Panc1 (cell line): ENCODE measurements at regions not wholly inside any gene's neighbourhood (a gene's known extent, or its start where the extent isn't known, plus 50 kb on each side); places are given as distances from the start of the nearest gene placed in this dataset.

ENCODE experiments used
- ATAC-seq: fragments of 200-7000 bp; cut with Tn5 transposase; 2 replicates; pipeline ENCODE4 v1.9.1; 2020; ENCODE audit warnings: mild to moderate bottlenecking, moderate library complexity
- BruUV-seq: library from RNA; stranded (reverse); fragments of 400-500 nt; replicated peaks from 2 replicates; lab custom pipeline; 2021; lab: Mats Ljungman, UMichigan
- CTCF ChIA-PET: fragments of 300-600 bp; sonication (Branson Sonifier 250); formaldehyde crosslinking; loops from one replicate; lab custom pipeline; 2022; ENCODE audit warnings: antibody characterized with exemption; lab: Charles Lee
- POLR2A ChIA-PET: fragments of 300-600 bp; sonication (Branson Sonifier 250); formaldehyde crosslinking; loops from one replicate; lab custom pipeline; 2022; ENCODE audit warnings: antibody characterized with exemption; lab: Charles Lee
- DNase-seq: peaks from one replicate; pipeline ENCODE4 v3.0.0-alpha.2; 2010; ENCODE audit warnings: low read depth, low spot score
- H3K27ac ChIP-seq: 2 replicates; pipeline ENCODE4 v1.5.1; 2011; ENCODE audit warnings: mild to moderate bottlenecking, low read length, inconsistent platforms
- H3K27me3 ChIP-seq: fragments of 200-500 bp; sonication (Bioruptor generic); 2 replicates; pipeline ENCODE4 v1.6.0; 2014; ENCODE audit warnings: low read length, inconsistent platforms; ENCODE audit not compliant: control insufficient read depth, insufficient read depth
- H3K36me3 ChIP-seq: fragments of 200-500 bp; sonication (Bioruptor generic); 2 replicates; pipeline ENCODE4 v1.5.1; 2014; ENCODE audit warnings: inconsistent platforms, mild to moderate bottlenecking, low read length, moderate library complexity; ENCODE audit not compliant: control insufficient read depth, insufficient read depth
- H3K4me1 ChIP-seq: 2 replicates; pipeline ENCODE4 v1.5.1; 2011; ENCODE audit warnings: inconsistent platforms, mild to moderate bottlenecking, low read length, moderate library complexity; ENCODE audit not compliant: control insufficient read depth, insufficient read depth
- H3K4me3 ChIP-seq, 2 experiments: 2 replicates each; pipeline ENCODE4 v1.5.1; 2011 to 2012; ENCODE audit warnings: low read depth in 2 of 2, low read length in 2 of 2, mild to moderate bottlenecking in 2 of 2, inconsistent platforms in 1 of 2, moderate library complexity in 1 of 2
- H3K9me3 ChIP-seq: fragments of 200-500 bp; sonication (Bioruptor generic); 2 replicates; pipeline ENCODE4 v1.5.1; 2014; ENCODE audit warnings: low read depth, mild to moderate bottlenecking, inconsistent platforms, low read length, moderate library complexity; ENCODE audit not compliant: control insufficient read depth, insufficient read depth
- POLR2AphosphoS5 ChIP-seq: IDR thresholded peaks from 2 replicates; pipeline ENCODE4 v1.6.1; 2012; ENCODE audit warnings: mild to moderate bottlenecking, low read depth, low read length, moderate library complexity
- REST ChIP-seq, 2 experiments: IDR thresholded peaks; 2 replicates each; pipeline ENCODE4 v1.6.1; 2011 to 2012; ENCODE audit warnings: low read depth in 2 of 2, control low read depth in 1 of 2, low read length in 1 of 2, mild to moderate bottlenecking in 1 of 2, moderate library complexity in 1 of 2; ENCODE audit not compliant: insufficient read depth in 1 of 2
- SIN3A ChIP-seq: IDR thresholded peaks from 2 replicates; pipeline ENCODE4 v1.6.1; 2012; ENCODE audit warnings: low read depth, mild to moderate bottlenecking, low read length, moderate library complexity, borderline replicate concordance; ENCODE audit not compliant: insufficient read depth
- TCF7L2 ChIP-seq: IDR thresholded peaks from 2 replicates; pipeline ENCODE4 v1.6.1; 2011; ENCODE audit warnings: mild to moderate bottlenecking, low read depth, low read length, inconsistent platforms
- in situ Hi-C: cut with HindIII; loops from 2 replicates; pipeline ENCODE4 v1.10.0; 2016; ENCODE audit warnings: low sequenced_read_pairs, low pct_unique_long_range_greater_than_20kb
- intact Hi-C: fragments of 100-400 bp; cut with micrococcal nuclease; formaldehyde crosslinking; loops from one replicate; pipeline ENCODE4 v1.10.0; 2022; ENCODE audit not compliant: unreplicated experiment
- TF ChIP-seq, protein P1 (sequence below): fragments of 450-650 bp; IDR thresholded peaks from 2 replicates; pipeline ENCODE4 v1.5.1; 2017; ENCODE audit warnings: mild to moderate bottlenecking

DNA sequence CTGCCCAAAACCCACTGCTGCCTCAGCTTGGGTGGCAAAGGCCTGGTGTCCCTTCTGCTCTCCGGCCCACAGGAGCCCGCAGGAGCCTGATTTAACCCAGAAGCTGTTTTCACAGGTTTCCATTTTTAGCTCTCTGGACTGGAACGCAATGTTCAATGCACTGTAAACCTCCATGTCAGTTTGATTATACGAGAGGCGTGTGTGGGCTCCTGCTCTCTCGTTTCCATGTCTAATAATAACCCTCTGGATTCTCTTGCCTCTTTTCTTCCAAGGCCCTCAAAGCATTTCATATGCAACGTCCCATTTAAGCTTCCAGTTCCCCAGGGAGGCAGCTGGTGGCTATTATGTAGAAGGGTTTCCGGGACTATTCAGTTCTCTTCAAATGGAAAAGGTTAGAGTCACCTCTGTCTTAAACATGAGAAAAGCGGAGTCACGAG lies 161.1 kb downstream of the SUDS3 start:
- intact Hi-C loops (no loop called here), in situ Hi-C loops (no loop called here)
- TF ChIP-seq POLR2AphosphoS5 (no peak), TCF7L2 (no peak), SIN3A (no peak), REST (IDR thresholded peaks at IDR 0.05; ENCODE audit: insufficient read depth in 1 of 2, low read depth in 2 of 2, low read length in 1 of 2) (no peak)
- TF ChIP-seq, protein P1, sequence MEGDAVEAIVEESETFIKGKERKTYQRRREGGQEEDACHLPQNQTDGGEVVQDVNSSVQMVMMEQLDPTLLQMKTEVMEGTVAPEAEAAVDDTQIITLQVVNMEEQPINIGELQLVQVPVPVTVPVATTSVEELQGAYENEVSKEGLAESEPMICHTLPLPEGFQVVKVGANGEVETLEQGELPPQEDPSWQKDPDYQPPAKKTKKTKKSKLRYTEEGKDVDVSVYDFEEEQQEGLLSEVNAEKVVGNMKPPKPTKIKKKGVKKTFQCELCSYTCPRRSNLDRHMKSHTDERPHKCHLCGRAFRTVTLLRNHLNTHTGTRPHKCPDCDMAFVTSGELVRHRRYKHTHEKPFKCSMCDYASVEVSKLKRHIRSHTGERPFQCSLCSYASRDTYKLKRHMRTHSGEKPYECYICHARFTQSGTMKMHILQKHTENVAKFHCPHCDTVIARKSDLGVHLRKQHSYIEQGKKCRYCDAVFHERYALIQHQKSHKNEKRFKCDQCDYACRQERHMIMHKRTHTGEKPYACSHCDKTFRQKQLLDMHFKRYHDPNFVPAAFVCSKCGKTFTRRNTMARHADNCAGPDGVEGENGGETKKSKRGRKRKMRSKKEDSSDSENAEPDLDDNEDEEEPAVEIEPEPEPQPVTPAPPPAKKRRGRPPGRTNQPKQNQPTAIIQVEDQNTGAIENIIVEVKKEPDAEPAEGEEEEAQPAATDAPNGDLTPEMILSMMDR: no peak
- POLR2A ChIA-PET: interaction anchor here (0.6 kb wide), 1 partner anchor 1496 kb away, joined by 3 read pairs; no protein-coding TSS in a partner anchor
- no peaks in the 10 kb centered on the region for H3K9me3 ChIP-seq
- no peaks in the 10 kb centered on the region for H3K4me1 ChIP-seq
- ATAC-seq (no peak), DNase-seq (no peak)
- no TSS peak for BruUV-seq
- no peaks in the 10 kb centered on the region for H3K36me3 ChIP-seq
- no peak overlapping the region for H3K27ac ChIP-seq
- peaks cover 2% of the 10 kb centered on the region; the same call in 1 of the 2 replicates for H3K27me3 ChIP-seq
- H3K4me3 ChIP-seq: no peak overlapping the region
- CTCF ChIA-PET: no interaction called here

DNA sequence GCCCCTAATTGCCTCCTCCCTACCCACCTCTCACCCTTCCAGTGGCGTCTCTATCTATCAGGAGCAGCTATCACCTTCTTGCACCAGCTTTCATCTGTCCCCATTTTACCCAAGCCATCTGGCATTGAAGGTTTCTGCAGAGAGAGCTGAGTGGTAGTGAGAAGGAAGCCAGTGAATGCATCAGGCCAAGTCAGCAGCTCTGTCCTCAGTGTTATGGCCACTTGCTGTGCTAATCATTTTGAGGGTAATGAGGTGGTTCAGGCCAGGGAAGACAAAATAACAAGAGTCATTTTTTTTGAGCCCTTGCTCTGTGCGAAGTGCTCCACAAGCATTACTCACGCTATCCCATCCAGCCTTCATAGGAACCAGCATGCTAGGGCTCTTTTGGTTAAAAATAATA lies 164.7 kb downstream of the SUDS3 start:
- intact Hi-C loops (no loop called here), in situ Hi-C loops (no loop called here)
- H3K9me3 ChIP-seq: no peaks in the 10 kb centered on the region
- no peak for DNase-seq
- H3K27ac ChIP-seq: no peak overlapping the region
- no peaks in the 10 kb centered on the region for H3K27me3 ChIP-seq
- no peak for ATAC-seq
- H3K4me1 ChIP-seq: no peaks in the 10 kb centered on the region
- no peak for TF ChIP-seq SIN3A
- TF ChIP-seq POLR2AphosphoS5: no peak
- TF ChIP-seq REST (IDR thresholded peaks at IDR 0.05; ENCODE audit: insufficient read depth in 1 of 2, low read depth in 2 of 2, low read length in 1 of 2): no peak
- TF ChIP-seq TCF7L2: no peak
- TF ChIP-seq, protein P1: no peak
- BruUV-seq: no TSS peak
- POLR2A ChIA-PET: no interaction called here
- H3K36me3 ChIP-seq: no peaks in the 10 kb centered on the region
- CTCF ChIA-PET: no interaction called here
- no peak overlapping the region for H3K4me3 ChIP-seq
